ENCODE measurements at regions not wholly inside any gene's neighbourhood (a gene's known extent, or its start where the extent isn't known, plus 50 kb on each side); places are given as distances from the start of the nearest gene placed in this dataset.

- TF ChIP-seq, protein P1, sequence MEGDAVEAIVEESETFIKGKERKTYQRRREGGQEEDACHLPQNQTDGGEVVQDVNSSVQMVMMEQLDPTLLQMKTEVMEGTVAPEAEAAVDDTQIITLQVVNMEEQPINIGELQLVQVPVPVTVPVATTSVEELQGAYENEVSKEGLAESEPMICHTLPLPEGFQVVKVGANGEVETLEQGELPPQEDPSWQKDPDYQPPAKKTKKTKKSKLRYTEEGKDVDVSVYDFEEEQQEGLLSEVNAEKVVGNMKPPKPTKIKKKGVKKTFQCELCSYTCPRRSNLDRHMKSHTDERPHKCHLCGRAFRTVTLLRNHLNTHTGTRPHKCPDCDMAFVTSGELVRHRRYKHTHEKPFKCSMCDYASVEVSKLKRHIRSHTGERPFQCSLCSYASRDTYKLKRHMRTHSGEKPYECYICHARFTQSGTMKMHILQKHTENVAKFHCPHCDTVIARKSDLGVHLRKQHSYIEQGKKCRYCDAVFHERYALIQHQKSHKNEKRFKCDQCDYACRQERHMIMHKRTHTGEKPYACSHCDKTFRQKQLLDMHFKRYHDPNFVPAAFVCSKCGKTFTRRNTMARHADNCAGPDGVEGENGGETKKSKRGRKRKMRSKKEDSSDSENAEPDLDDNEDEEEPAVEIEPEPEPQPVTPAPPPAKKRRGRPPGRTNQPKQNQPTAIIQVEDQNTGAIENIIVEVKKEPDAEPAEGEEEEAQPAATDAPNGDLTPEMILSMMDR (IDR thresholded peaks at IDR 0.05; ENCODE audit: insufficient read depth, low read length, severe bottlenecking) = no peak
- Histone ChIP-seq H3K36me3 (ENCODE audit: control insufficient read depth, insufficient read depth, low read length) (no peaks in the 10 kb centered on the region), H3K27me3 (ENCODE audit: control insufficient read depth, insufficient read depth, low read length) (no peaks in the 10 kb centered on the region), H3K4me3 (ENCODE audit: low read depth, low read length) (no peak overlapping the region)
- DNase-seq (ENCODE audit: low read depth) = no peak
- no peak for FAIRE-seq
These were observed 189.1 kb downstream of the PCDH18 start for GRCh38 chr4:137343221-137343620.

DNA sequence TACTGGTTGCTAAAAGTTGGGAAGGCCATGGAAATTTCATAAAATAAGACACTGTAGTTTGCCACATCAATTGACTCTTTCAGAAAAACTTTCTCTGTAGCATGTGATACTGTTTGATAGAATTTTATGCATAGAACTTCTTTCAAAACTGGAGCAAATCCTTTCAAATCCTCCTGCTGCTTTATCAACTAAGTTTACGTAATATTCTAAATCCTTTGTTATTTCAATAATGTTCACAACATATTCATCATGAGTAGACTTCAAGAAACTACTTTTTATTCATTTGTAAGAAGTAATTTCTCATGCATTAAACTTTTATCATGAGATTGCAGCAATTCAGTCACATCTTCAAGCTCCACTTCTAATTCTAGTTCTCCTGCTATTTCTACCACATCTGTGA, 199.3 kb downstream of the PCDH18 start:
- H3K4me3 ChIP-seq (ENCODE audit: low read depth, low read length) = no peak overlapping the region
- H3K36me3 ChIP-seq (ENCODE audit: control insufficient read depth, insufficient read depth, low read length) = no peaks in the 10 kb centered on the region
- DNase-seq (ENCODE audit: low read depth) = no peak
- no peaks in the 10 kb centered on the region for H3K27me3 ChIP-seq (ENCODE audit: control insufficient read depth, insufficient read depth, low read length)
- TF ChIP-seq, protein P1 (IDR thresholded peaks at IDR 0.05; ENCODE audit: insufficient read depth, low read length, severe bottlenecking) = no peak
- no peak for FAIRE-seq

GRCh38 chr4:137312257-137312656, 220.0 kb downstream of the PCDH18 start:
- TF ChIP-seq, protein P1 (IDR thresholded peaks at IDR 0.05; ENCODE audit: insufficient read depth, low read length, severe bottlenecking) = no peak

DNA sequence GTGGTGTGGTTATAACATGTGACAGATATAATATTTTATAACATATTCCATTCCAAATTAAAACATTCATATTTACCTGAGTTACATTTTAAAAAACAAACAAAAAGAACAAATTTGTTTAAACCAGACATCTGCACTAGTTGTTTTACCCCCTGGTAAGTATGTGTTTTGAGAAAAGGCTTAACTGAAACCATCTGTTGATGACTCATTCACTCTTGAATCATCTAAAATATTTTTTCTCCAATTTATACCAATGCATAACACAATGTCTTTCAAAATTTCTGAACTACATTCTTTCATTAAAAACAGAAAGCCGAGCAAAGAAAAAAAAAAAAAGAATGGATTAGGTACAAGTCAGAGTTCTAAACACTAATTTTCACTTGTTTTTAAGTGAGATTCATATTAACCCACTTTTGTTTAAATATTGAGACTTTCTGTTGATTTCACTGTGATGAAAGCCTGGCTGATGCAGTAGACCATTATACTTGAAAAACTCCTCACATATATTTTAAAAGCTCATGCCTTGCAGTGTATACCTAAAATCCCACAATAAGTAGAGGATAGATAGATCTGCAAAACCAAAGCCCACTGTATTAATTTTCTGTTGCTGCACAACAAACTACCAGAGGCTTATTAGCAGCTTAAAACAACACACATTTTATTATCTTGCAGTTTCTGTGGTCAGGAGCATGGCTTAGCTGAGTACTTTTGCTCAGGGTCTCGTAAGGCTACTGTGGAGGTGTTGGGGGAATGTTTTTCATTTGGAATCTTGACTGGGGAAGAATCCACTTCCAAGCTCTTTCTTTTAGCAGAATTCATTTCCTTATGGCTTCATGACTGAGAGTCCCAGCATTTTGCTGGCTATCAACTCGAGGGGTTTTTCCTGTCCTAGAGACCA, 221.5 kb downstream of the PCDH18 start:
- peak; percentile 50 for DNase-seq (ENCODE audit: low read depth)
- H3K36me3 ChIP-seq (ENCODE audit: control insufficient read depth, insufficient read depth, low read length) = no peaks in the 10 kb centered on the region
- H3K4me3 ChIP-seq (ENCODE audit: low read depth, low read length) = no peak overlapping the region
- TF ChIP-seq, protein P1 (IDR thresholded peaks at IDR 0.05; ENCODE audit: insufficient read depth, low read length, severe bottlenecking) = no peak
- no peak for FAIRE-seq
- no peaks in the 10 kb centered on the region for H3K27me3 ChIP-seq (ENCODE audit: control insufficient read depth, insufficient read depth, low read length)

More at GRCh38 chr4:137312257-137312656, 220.0 kb downstream of the PCDH18 start:
- FAIRE-seq (no peak), DNase-seq (ENCODE audit: low read depth) (peak; percentile 27)
- Histone ChIP-seq H3K27me3 (ENCODE audit: control insufficient read depth, insufficient read depth, low read length) (no peaks in the 10 kb centered on the region), H3K4me3 (ENCODE audit: low read depth, low read length) (no peak overlapping the region), H3K36me3 (ENCODE audit: control insufficient read depth, insufficient read depth, low read length) (no peaks in the 10 kb centered on the region)

DNA sequence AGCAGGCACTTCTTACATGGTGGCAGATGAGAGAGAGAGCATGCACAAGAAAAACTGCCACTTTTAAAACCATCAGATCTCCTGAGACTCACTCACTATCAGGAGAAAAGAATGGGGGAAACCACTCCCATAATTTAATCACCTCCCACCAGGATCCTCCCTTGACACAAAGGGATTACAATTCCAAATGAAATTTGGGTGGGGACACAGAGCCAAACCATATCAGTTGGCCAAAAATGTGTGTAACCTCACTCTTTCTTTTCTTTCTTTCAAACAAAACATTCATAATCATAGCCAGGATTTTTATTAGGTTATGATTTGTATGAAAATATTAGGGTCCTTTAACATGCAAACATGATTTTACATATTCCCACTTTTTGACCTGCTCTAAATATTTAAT, 222.1 kb downstream of the PCDH18 start:
- TF ChIP-seq, protein P1 (IDR thresholded peaks at IDR 0.05; ENCODE audit: insufficient read depth, low read length, severe bottlenecking) = no peak
- FAIRE-seq (no peak), DNase-seq (ENCODE audit: low read depth) (no peak)
- no peak overlapping the region for H3K4me3 ChIP-seq (ENCODE audit: low read depth, low read length)
- H3K36me3 ChIP-seq (ENCODE audit: control insufficient read depth, insufficient read depth, low read length) = no peaks in the 10 kb centered on the region
- no peaks in the 10 kb centered on the region for H3K27me3 ChIP-seq (ENCODE audit: control insufficient read depth, insufficient read depth, low read length)
